ENCODE measurements at regions not wholly inside any gene's neighbourhood (a gene's known extent, or its start where the extent isn't known, plus 50 kb on each side); places are given as distances from the start of the nearest gene placed in this dataset.

GRCh38 chr11:47923667-47924066 is 56.7 kb upstream of the PTPRJ start:
- TF ChIP-seq CTCF (IDR thresholded peaks at IDR 0.05; ENCODE audit: low read depth, low read length) (no peak), EZH2phosphoT487 (IDR thresholded peaks at IDR 0.05; ENCODE audit: low read depth) (no peak)

All from OCI-LY3 (cell line).